NCI-H2227 (cell line): ENCODE measurements at regions not wholly inside any gene's neighbourhood (a gene's known extent, or its start where the extent isn't known, plus 50 kb on each side); places are given as distances from the start of the nearest gene placed in this dataset.
A peak's percentile ranks its signal among the peaks of the same experiment; 100 is the strongest.
"Not testable (repeated sequence)": the region's sequence is repeated elsewhere in the genome, so short reads cannot be mapped to it uniquely, and the experiment has no call there.

Experiments used
- DNase-seq: peaks from one replicate; lab custom pipeline; 2025; ENCODE audit not compliant: unreplicated experiment; lab: John Stamatoyannopoulos, UW

- DNase-seq, result no peak
Observed at GRCh38 chr11:69218946-69219720, 63.4 kb downstream of the SMIM38 start.

- DNase-seq, result peak; percentile 52
Observed at GRCh38 chr11:69219991-69220390, 64.3 kb downstream of the SMIM38 start.

- no peak for DNase-seq
Observed at GRCh38 chr11:69220561-69221051, 64.9 kb downstream of the SMIM38 start.

- no peak for DNase-seq
Observed at GRCh38 chr11:69221086-69221485, 65.4 kb downstream of the SMIM38 start.

GRCh38 chr11:69221636-69222035 lies 65.9 kb downstream of the SMIM38 start:
- not testable (repeated sequence) for DNase-seq

- DNase-seq, result no peak
Observed at GRCh38 chr11:69227271-69227670, 66.7 kb upstream of the MYEOV start.

- DNase-seq, result no peak
Observed at GRCh38 chr11:69229511-69229910, 64.4 kb upstream of the MYEOV start.

- DNase-seq, result no peak
Observed at GRCh38 chr11:69230856-69231425, 63.0 kb upstream of the MYEOV start.

GRCh38 chr11:69231466-69232018 lies 62.4 kb upstream of the MYEOV start:
- DNase-seq, result no peak

GRCh38 chr11:69232821-69233743 lies 60.9 kb upstream of the MYEOV start:
- no peak for DNase-seq

- DNase-seq, result no peak
Observed at GRCh38 chr11:69233744-69234570, 60.0 kb upstream of the MYEOV start.

GRCh38 chr11:69234740-69235710 lies 58.9 kb upstream of the MYEOV start:
- DNase-seq, result no peak

- no peak for DNase-seq
Observed at GRCh38 chr11:69238573-69239351, 55.2 kb upstream of the MYEOV start.

GRCh38 chr11:69239641-69240040 lies 54.3 kb upstream of the MYEOV start:
- DNase-seq, result no peak

- DNase-seq, result no peak
Observed at GRCh38 chr11:69240332-69241074, 53.5 kb upstream of the MYEOV start.

- DNase-seq, result no peak
Observed at GRCh38 chr11:69241075-69241740, 52.7 kb upstream of the MYEOV start.

GRCh38 chr11:69241844-69242243 lies 52.1 kb upstream of the MYEOV start:
- no peak for DNase-seq
